Erythroblast (primary cell): ENCODE measurements at regions not wholly inside any gene's neighbourhood (a gene's known extent, or its start where the extent isn't known, plus 50 kb on each side); places are given as distances from the start of the nearest gene placed in this dataset.

Source experiments
- GATA1 ChIP-seq: IDR thresholded peaks from 2 replicates; pipeline ENCODE4 v1.6.1; 2011; ENCODE audit warnings: low read depth, mild to moderate bottlenecking, control low read depth, low read length, moderate library complexity
- POLR2A ChIP-seq: IDR thresholded peaks from 2 replicates; pipeline ENCODE4 v1.6.1; 2011; ENCODE audit warnings: mild to moderate bottlenecking, low read length

DNA sequence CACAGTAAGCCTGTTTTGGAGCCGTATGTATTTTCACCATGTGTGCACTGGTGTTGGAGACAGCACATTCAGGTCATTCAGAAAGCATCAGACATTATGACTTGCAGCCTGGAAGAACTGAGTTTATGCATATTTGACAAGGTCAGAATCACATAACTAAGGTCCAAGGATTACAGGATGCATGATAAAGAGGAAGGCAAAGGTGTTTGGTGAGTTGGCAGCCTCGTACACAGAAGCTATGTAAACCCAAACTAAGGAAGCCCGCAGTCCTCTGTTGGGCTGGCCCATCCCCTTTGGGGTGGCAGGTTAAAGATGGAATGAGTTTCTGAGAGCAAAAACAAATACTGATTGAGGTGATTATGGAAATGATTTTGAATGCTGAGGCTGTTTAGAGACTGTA, 218.4 kb downstream of the KTN1 start:
- TF ChIP-seq POLR2A (no peak), GATA1 (no peak)
